ENCODE measurements at regions not wholly inside any gene's neighbourhood (a gene's known extent, or its start where the extent isn't known, plus 50 kb on each side); places are given as distances from the start of the nearest gene placed in this dataset.

GRCh38 chr18:8478166-8478967, 130.9 kb upstream of the RAB12 start:
- POLR2A ChIA-PET: no interaction called here
- no TSS peak for BruUV-seq (replicated peaks)
- ATAC-seq: peak; percentile 94

More at GRCh38 chr18:8478166-8478967, 130.9 kb upstream of the RAB12 start:
- peak; percentile 40 for DNase-seq (ENCODE audit: low spot score)
- Histone ChIP-seq H3K79me2 (ENCODE audit: insufficient read depth, low read length) (no peaks in the 10 kb centered on the region), H3K4me2 (ENCODE audit: low read depth, low read length) (no peak overlapping the region), H3K4me3 (replicated peaks in 1 of 3; ENCODE audit: insufficient read depth in 1 of 3, low read depth in 2 of 3, low read length in 3 of 3) (no peak overlapping the region), H3K27ac (ENCODE audit: extremely low read length, insufficient read depth, low read length) (no peak overlapping the region), H3K27me3 (ENCODE audit: control insufficient read depth in 1 of 2, insufficient read depth in 2 of 2, low read length in 2 of 2) (peaks cover 3 to 38% of the 10 kb centered on the region in 2 experiments; a peak in 4 of 5 replicates), H3K9me3 (ENCODE audit: low read length) (no peaks in the 10 kb centered on the region), H2AFZ (ENCODE audit: low read length) (no peak overlapping the region), H3K36me3 (replicated peaks in 1 of 2; ENCODE audit: control insufficient read depth in 1 of 2, insufficient read depth in 2 of 2, low read length in 2 of 2) (no peaks in the 10 kb centered on the region), H3K4me1 (ENCODE audit: insufficient read depth, low read length) (no peaks in the 10 kb centered on the region), H4K20me1 (ENCODE audit: insufficient read depth, low read length) (no peaks in the 10 kb centered on the region), H3K9ac (ENCODE audit: insufficient read depth, low read depth, low read length) (no peak overlapping the region)
- FAIRE-seq: peak; percentile 60
- no peak for TF ChIP-seq ARHGAP35 (CRISPR knock-in tag; IDR thresholded peaks at IDR 0.05; ENCODE audit: borderline replicate concordance)
- peak; percentile 77 for TF ChIP-seq CTCF (CRISPR knock-in tag; IDR thresholded peaks at IDR 0.05)
- TF ChIP-seq ZNF329 (CRISPR knock-in tag; IDR thresholded peaks at IDR 0.05; ENCODE audit: low read depth): no peak
- TF ChIP-seq SMC3 (IDR thresholded peaks at IDR 0.05; ENCODE audit: low read length): peak; percentile 39; the same call in 1 of the 2 replicates
- no peak for TF ChIP-seq ZNF7 (CRISPR knock-in tag; IDR thresholded peaks at IDR 0.05)
- TF ChIP-seq TAF15 (IDR thresholded peaks at IDR 0.05; ENCODE audit: low read depth, low read length, poor library complexity, severe bottlenecking): no peak
- 0 out of 2 replicates have a peak, but pooled peaks have one; percentile 13 for TF ChIP-seq STAG1 (CRISPR knock-in tag; IDR thresholded peaks at IDR 0.05)
- peak; percentile 34; the same call in 1 of the 2 replicates for TF ChIP-seq KDM2A (CRISPR knock-in tag; IDR thresholded peaks at IDR 0.05; ENCODE audit: borderline replicate concordance, low read depth)
- peak; percentile 88 for TF ChIP-seq XRCC5 (optimal IDR thresholded peaks at IDR 0.05; ENCODE audit: low read length)
- CTCF ChIA-PET (ENCODE audit: low intra/inter-chr PET ratio, low total read pairs): interaction anchor here (1.1 kb wide), 1 partner anchor 510 kb away, joined by 3 read pairs; no protein-coding TSS in a partner anchor
- 20% methylated on average over 11 of the region's 14 CpGs for WGBS (ENCODE audit: low lambda C conversion rate)
- in situ Hi-C loops (cut with HindIII; ENCODE audit: extremely low pct_ligation_motif_present, low pct_unique_long_range_greater_than_20kb): loop anchor here (10.0 kb wide), 1 partner anchor 516 kb away; no protein-coding TSS in a partner anchor
- intact Hi-C loops (cut with micrococcal nuclease; ENCODE audit: unreplicated experiment): no loop called here

Data from HepG2 (cell line).